ENCODE measurements at regions not wholly inside any gene's neighbourhood (a gene's known extent, or its start where the extent isn't known, plus 50 kb on each side); places are given as distances from the start of the nearest gene placed in this dataset.

GRCh38 chr12:126055521-126055920 lies 990.3 kb downstream of the AACS start:
- H3K4me3 Mint-ChIP-seq, result no peak overlapping the region
- no peak for ATAC-seq (replicated peaks; ENCODE audit: extremely low read depth, poor library complexity, severe bottlenecking)

DNA sequence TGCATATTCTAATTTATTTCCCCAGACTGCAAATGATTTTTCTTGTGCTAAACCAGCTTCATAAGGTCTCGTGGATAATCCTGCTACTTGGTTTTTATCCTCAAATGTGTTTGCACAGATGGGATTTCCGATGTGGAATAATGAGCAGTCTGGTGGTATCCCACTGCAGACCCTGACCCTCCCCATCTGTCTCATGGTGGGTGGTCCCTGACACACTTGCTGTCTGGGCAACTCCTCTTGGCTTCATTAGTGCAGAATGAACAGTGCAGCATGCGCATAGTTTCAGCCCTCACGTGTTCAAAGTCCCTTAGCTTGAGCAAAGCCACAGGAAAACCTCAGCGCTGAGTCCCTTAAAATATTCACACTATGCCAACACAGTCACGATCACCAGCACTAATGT lies 996.5 kb downstream of the AACS start:
- no peak for ATAC-seq (replicated peaks; ENCODE audit: extremely low read depth, poor library complexity, severe bottlenecking)
- Mint-ChIP-seq H3K27me3 (no peaks in the 10 kb centered on the region), H3K4me1 (no peaks in the 10 kb centered on the region), H3K9me3 (no peaks in the 10 kb centered on the region), H3K36me3 (ENCODE audit: insufficient read depth) (peaks cover 3% of the 10 kb centered on the region), H3K4me3 (no peak overlapping the region), H3K27ac (ENCODE audit: low read depth) (no peak overlapping the region)
- no peak for DNase-seq (ENCODE audit: low spot score in 2 of 2)

More at GRCh38 chr12:126055521-126055920, 990.3 kb downstream of the AACS start:
- no peaks in the 10 kb centered on the region for H3K4me1 Mint-ChIP-seq
- peaks cover 11% of the 10 kb centered on the region for H3K9me3 Mint-ChIP-seq
- no peak for DNase-seq (ENCODE audit: low spot score in 2 of 2)
- peaks cover 3% of the 10 kb centered on the region for H3K36me3 Mint-ChIP-seq (ENCODE audit: insufficient read depth)
- no peak overlapping the region for H3K27ac Mint-ChIP-seq (ENCODE audit: low read depth)
- H3K27me3 Mint-ChIP-seq, result no peaks in the 10 kb centered on the region

DNA sequence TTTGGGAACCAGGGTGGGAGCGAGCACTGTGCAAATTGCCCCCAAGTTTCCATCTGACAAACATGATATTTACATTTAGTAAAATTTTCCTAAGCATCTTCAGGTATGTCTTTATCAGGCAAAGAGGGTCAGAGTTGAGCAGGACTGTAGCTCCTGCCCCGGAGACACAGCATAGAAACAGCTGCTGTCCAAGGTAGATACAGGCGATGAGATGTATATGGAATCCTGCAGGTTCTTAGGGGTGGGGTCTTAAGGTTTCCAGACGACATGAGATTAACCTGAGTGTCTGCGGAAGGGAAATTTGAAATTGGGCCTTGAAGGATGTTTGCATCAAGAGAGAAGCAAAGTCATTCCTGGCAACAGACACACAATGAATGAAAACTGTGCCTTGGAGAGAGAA lies 998.8 kb downstream of the AACS start:
- Mint-ChIP-seq H3K4me1 (no peaks in the 10 kb centered on the region), H3K9me3 (no peaks in the 10 kb centered on the region), H3K4me3 (no peak overlapping the region), H3K27me3 (no peaks in the 10 kb centered on the region), H3K27ac (ENCODE audit: low read depth) (no peak overlapping the region), H3K36me3 (ENCODE audit: insufficient read depth) (no peaks in the 10 kb centered on the region)
- no peak for ATAC-seq (replicated peaks; ENCODE audit: extremely low read depth, poor library complexity, severe bottlenecking)
- DNase-seq (ENCODE audit: low spot score in 2 of 2), result no peak

DNA sequence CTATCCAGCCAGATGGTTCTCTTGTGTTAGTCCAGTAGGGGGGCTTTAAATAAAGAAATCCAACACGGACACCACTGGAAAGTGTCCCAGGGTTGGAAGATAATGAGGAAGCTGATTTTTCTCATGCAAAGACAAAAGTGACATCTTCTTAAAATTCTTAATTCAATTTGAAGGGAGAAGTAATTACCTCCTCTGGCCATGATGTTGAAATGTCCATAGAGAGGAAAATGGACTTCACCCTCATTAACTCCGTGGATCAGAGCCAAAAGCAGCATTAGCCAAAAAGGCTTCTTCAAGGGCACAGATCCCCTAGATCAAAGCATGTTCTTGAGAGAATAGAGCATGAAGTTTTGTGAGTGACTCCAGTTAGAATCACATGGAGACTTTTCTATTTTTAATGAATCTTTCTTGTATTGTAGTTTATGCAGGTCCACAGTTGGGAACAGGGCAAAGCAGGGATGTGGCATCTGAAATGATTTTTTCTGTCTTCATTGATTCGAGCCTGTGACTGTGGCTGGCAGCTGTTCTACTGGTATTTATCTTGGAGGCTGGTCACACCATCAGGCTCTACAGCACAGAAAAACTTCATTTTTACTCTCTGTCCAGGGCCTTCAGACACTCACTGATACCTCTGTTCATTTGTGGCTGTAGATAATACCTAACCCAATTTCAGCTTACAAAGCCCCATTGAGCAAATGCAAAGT lies 1002.5 kb downstream of the AACS start:
- DNase-seq (ENCODE audit: low spot score in 2 of 2) (no peak), ATAC-seq (replicated peaks; ENCODE audit: extremely low read depth, poor library complexity, severe bottlenecking) (no peak)
- H3K4me1 Mint-ChIP-seq, result no peaks in the 10 kb centered on the region
- H3K4me3 Mint-ChIP-seq, result no peak overlapping the region
- H3K27ac Mint-ChIP-seq (ENCODE audit: low read depth), result no peak overlapping the region
- peaks cover 8% of the 10 kb centered on the region for H3K9me3 Mint-ChIP-seq
- no peaks in the 10 kb centered on the region for H3K36me3 Mint-ChIP-seq (ENCODE audit: insufficient read depth)
- no peaks in the 10 kb centered on the region for H3K27me3 Mint-ChIP-seq

DNA sequence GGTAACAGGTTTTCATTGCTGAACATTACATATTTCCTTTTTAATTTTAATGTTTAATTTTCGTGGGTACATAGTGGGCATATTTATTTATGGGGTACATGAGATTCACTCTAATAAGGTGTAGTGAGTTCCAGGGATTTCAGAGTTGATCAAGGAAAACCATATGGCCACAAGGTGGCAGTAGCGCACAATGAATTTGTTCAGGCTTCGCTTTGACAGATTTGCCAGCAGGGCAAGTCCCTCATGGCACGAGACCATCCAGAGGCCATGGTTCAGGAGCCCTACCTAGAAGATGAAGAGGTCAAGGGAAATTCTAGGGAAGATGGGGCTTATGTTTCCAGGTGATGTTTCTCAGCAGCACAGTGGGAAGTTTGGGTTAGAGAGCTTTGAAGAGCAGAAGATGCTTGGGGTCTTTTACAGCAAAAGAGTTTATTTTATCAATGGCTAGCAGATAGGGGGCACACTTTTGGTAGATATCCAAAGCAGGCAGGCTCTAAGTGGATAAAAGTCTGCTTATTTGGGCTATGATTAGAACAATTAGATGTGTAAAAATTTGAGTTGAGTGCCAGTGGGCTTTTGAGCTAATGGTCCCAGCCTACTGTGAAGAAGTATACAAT lies 1004.4 kb downstream of the AACS start:
- no peaks in the 10 kb centered on the region for H3K36me3 Mint-ChIP-seq (ENCODE audit: insufficient read depth)
- no peaks in the 10 kb centered on the region for H3K4me1 Mint-ChIP-seq
- ATAC-seq (replicated peaks; ENCODE audit: extremely low read depth, poor library complexity, severe bottlenecking) (no peak), DNase-seq (ENCODE audit: low spot score in 2 of 2) (no peak)
- no peak overlapping the region for H3K4me3 Mint-ChIP-seq
- H3K27me3 Mint-ChIP-seq, result no peaks in the 10 kb centered on the region
- peaks cover 12% of the 10 kb centered on the region for H3K9me3 Mint-ChIP-seq
- no peak overlapping the region for H3K27ac Mint-ChIP-seq (ENCODE audit: low read depth)

DNA sequence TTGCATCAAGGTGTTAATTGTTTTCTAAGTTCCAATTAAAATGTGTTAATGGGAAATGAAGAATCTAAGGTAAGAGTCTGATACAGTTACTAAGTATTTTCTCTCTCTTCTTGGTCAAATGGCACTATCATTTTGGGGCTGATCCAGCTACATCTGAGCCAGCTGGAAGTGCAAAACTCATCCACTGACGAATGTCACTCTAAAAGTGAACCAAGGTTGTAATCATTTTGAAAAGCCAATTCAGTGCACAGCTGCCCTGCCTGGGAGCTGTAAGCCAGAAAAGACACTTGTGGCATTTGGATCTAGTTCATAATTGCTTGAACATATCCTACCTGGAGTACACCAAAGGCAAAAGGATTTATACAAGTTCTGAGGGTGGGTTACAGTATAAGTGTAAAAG lies 1011.3 kb downstream of the AACS start:
- Mint-ChIP-seq H3K27me3 (no peaks in the 10 kb centered on the region), H3K4me3 (no peak overlapping the region), H3K4me1 (no peaks in the 10 kb centered on the region), H3K9me3 (peaks cover 12% of the 10 kb centered on the region), H3K36me3 (ENCODE audit: insufficient read depth) (no peaks in the 10 kb centered on the region), H3K27ac (ENCODE audit: low read depth) (no peak overlapping the region)
- no peak for ATAC-seq (replicated peaks; ENCODE audit: extremely low read depth, poor library complexity, severe bottlenecking)
- no peak for DNase-seq (ENCODE audit: low spot score in 2 of 2)

GRCh38 chr12:126083926-126084325 lies 1018.7 kb downstream of the AACS start:
- no peak overlapping the region for H3K4me3 Mint-ChIP-seq
- ATAC-seq (replicated peaks; ENCODE audit: extremely low read depth, poor library complexity, severe bottlenecking) (no peak), DNase-seq (ENCODE audit: low spot score in 2 of 2) (no peak)
- H3K4me1 Mint-ChIP-seq, result no peaks in the 10 kb centered on the region
- peaks cover 5% of the 10 kb centered on the region for H3K9me3 Mint-ChIP-seq
- peaks cover 2% of the 10 kb centered on the region for H3K36me3 Mint-ChIP-seq (ENCODE audit: insufficient read depth)
- no peaks in the 10 kb centered on the region for H3K27me3 Mint-ChIP-seq
- no peak overlapping the region for H3K27ac Mint-ChIP-seq (ENCODE audit: low read depth)

- ATAC-seq (replicated peaks; ENCODE audit: extremely low read depth, poor library complexity, severe bottlenecking) (no peak), DNase-seq (ENCODE audit: low spot score in 2 of 2) (no peak)
- no peaks in the 10 kb centered on the region for H3K4me1 Mint-ChIP-seq
- H3K4me3 Mint-ChIP-seq, result no peak overlapping the region
- H3K27me3 Mint-ChIP-seq, result no peaks in the 10 kb centered on the region
- peaks cover 7% of the 10 kb centered on the region for H3K9me3 Mint-ChIP-seq
- H3K27ac Mint-ChIP-seq (ENCODE audit: low read depth), result no peak overlapping the region
- peaks cover 2% of the 10 kb centered on the region for H3K36me3 Mint-ChIP-seq (ENCODE audit: insufficient read depth)
These were observed 1019.2 kb downstream of the AACS start for GRCh38 chr12:126084480-126084879.

DNA sequence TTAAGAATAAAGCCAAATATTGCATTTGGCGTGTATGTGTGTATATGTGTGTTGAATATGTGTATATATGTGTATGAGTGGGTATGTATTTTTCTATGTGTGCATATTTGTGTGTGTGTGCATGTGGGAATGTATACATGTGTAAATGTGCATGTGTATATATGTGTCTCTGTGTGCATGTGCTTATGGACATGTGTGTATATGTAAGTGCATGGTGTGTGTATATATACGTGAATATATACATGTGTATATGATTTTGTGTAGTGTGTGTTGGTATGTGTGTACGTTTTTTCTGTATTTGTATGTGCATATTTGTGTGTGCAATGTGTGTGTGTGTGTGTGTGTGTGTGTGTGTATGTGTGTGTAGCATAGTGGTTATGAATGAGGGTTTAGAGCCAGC lies 1021.0 kb downstream of the AACS start:
- no peaks in the 10 kb centered on the region for H3K27me3 Mint-ChIP-seq
- peaks cover 10% of the 10 kb centered on the region for H3K9me3 Mint-ChIP-seq
- H3K4me1 Mint-ChIP-seq, result no peaks in the 10 kb centered on the region
- ATAC-seq (replicated peaks; ENCODE audit: extremely low read depth, poor library complexity, severe bottlenecking) (no peak), DNase-seq (ENCODE audit: low spot score in 2 of 2) (no peak)
- H3K4me3 Mint-ChIP-seq, result no peak overlapping the region
- H3K27ac Mint-ChIP-seq (ENCODE audit: low read depth), result no peak overlapping the region
- H3K36me3 Mint-ChIP-seq (ENCODE audit: insufficient read depth), result peaks cover 2% of the 10 kb centered on the region

GRCh38 chr12:126087692-126088091 lies 1022.5 kb downstream of the AACS start:
- ATAC-seq (replicated peaks; ENCODE audit: extremely low read depth, poor library complexity, severe bottlenecking), result no peak
- H3K36me3 Mint-ChIP-seq (ENCODE audit: insufficient read depth), result no peaks in the 10 kb centered on the region
- no peaks in the 10 kb centered on the region for H3K27me3 Mint-ChIP-seq
- DNase-seq (ENCODE audit: low spot score in 2 of 2), result no peak
- H3K9me3 Mint-ChIP-seq, result peaks cover 10% of the 10 kb centered on the region
- H3K27ac Mint-ChIP-seq (ENCODE audit: low read depth), result no peak overlapping the region
- no peaks in the 10 kb centered on the region for H3K4me1 Mint-ChIP-seq
- H3K4me3 Mint-ChIP-seq, result no peak overlapping the region

DNA sequence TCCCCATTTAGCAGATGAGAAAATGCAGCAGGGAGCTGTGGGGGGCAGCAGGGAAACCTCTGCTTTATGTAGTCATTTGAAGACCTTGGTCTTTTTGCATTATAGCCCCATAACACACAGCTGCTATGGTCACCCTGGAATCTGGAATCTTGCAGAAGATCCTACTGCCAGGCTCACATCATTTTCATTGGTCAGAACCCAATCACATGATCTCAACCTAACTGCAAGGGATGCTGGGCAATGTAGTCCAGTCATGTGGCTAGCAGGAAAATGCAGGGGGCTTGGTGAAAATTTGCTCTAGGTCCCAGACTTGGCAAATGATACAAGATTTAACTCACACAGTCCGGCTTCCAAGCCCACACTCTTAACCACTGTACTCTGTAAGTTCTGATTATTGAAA lies 1028.7 kb downstream of the AACS start:
- no peak for DNase-seq (ENCODE audit: low spot score in 2 of 2)
- Mint-ChIP-seq H3K9me3 (peaks cover 12% of the 10 kb centered on the region), H3K27me3 (no peaks in the 10 kb centered on the region), H3K36me3 (ENCODE audit: insufficient read depth) (no peaks in the 10 kb centered on the region), H3K4me1 (no peaks in the 10 kb centered on the region), H3K27ac (ENCODE audit: low read depth) (no peak overlapping the region), H3K4me3 (no peak overlapping the region)
- ATAC-seq (replicated peaks; ENCODE audit: extremely low read depth, poor library complexity, severe bottlenecking), result no peak

DNA sequence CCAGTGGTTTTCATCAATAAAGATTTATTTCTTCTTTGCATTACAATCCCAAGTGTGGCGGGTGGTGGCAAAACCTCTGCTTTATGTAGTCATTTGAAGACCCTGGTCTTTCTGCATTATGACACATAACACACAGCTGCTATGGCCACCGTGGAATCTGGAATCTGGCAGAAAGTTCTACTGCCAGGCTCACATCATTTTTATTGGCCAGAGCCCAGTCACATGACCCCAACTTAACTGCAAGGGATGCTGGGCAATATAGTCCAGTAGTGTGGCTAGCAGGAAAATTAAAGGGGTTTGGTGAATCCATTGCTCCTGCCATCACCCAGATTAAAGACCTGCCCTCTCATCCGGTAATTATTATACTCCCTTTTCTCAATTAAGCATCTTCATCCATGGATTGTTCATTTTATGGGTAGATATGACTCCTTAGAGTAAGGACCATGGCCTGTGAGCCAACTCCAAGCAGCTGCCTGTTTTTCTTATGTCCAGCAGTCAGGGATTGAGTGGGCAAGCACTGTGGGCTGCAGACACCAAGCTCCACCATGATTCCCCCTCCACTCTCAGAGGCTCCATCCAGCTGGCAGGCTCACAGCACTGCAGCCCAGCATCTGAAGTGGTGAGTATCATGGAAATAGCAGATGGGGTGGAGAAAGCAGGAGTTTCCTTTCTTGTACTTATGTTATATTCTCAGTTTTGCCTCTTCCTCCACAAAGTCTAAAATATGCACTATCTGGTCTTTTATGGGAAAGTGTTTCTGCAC lies 1030.7 kb downstream of the AACS start:
- H3K4me1 Mint-ChIP-seq, result no peaks in the 10 kb centered on the region
- peaks cover 16% of the 10 kb centered on the region for H3K9me3 Mint-ChIP-seq
- no peaks in the 10 kb centered on the region for H3K36me3 Mint-ChIP-seq (ENCODE audit: insufficient read depth)
- DNase-seq (ENCODE audit: low spot score in 2 of 2) (no peak), ATAC-seq (replicated peaks; ENCODE audit: extremely low read depth, poor library complexity, severe bottlenecking) (no peak)
- H3K27me3 Mint-ChIP-seq, result no peaks in the 10 kb centered on the region
- no peak overlapping the region for H3K4me3 Mint-ChIP-seq
- H3K27ac Mint-ChIP-seq (ENCODE audit: low read depth), result no peak overlapping the region

DNA sequence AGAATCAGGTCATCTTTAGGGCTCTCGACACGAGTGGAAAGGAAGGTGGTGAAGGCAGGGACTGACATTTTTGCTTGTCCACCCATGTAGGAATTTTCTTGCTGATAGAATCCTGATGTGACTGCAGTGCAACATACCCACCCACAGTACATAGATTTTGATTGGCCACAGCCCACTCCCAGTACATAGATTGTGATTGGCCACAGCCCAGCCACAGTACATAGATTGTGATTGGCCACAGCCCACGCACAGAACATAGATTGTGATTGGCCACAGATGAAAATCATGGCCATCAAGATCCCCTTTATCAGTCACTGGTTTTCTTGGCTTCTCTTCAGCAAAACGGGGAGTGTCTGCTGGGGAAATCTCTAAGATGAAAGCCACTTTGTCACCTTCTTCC lies 1041.5 kb downstream of the AACS start:
- no peak overlapping the region for H3K4me3 Mint-ChIP-seq
- no peak for ATAC-seq (replicated peaks; ENCODE audit: extremely low read depth, poor library complexity, severe bottlenecking)
- H3K27ac Mint-ChIP-seq (ENCODE audit: low read depth), result no peak overlapping the region
- peaks cover 11% of the 10 kb centered on the region for H3K9me3 Mint-ChIP-seq
- no peaks in the 10 kb centered on the region for H3K4me1 Mint-ChIP-seq
- no peak for DNase-seq (ENCODE audit: low spot score in 2 of 2)
- no peaks in the 10 kb centered on the region for H3K27me3 Mint-ChIP-seq
- H3K36me3 Mint-ChIP-seq (ENCODE audit: insufficient read depth), result no peaks in the 10 kb centered on the region
